ENCODE measurements at regions not wholly inside any gene's neighbourhood (a gene's known extent, or its start where the extent isn't known, plus 50 kb on each side); places are given as distances from the start of the nearest gene placed in this dataset.

- Mint-ChIP-seq H3K36me3 (ENCODE audit: low read depth) (no peaks in the 10 kb centered on the region), H3K27me3 (ENCODE audit: low read depth) (peaks cover 2% of the 10 kb centered on the region), H3K4me3 (ENCODE audit: unreplicated experiment) (no peak overlapping the region), H3K4me1 (ENCODE audit: low read depth) (no peaks in the 10 kb centered on the region), H3K27ac (ENCODE audit: unreplicated experiment) (no peak overlapping the region), H3K9me3 (ENCODE audit: low read depth) (no peaks in the 10 kb centered on the region)
- TF ChIP-seq CTCF (IDR thresholded peaks at IDR 0.05): no peak
- no peak for DNase-seq (ENCODE audit: low spot score)
Observed at GRCh38 chr2:18357537-18357936, 202.9 kb downstream of the RDH14 start.

- H3K4me3 Mint-ChIP-seq (ENCODE audit: unreplicated experiment): no peak overlapping the region
- H3K36me3 Mint-ChIP-seq (ENCODE audit: low read depth): no peaks in the 10 kb centered on the region
- no peak overlapping the region for H3K27ac Mint-ChIP-seq (ENCODE audit: unreplicated experiment)
- H3K27me3 Mint-ChIP-seq (ENCODE audit: low read depth): peaks cover 2% of the 10 kb centered on the region
- no peaks in the 10 kb centered on the region for H3K4me1 Mint-ChIP-seq (ENCODE audit: low read depth)
- H3K9me3 Mint-ChIP-seq (ENCODE audit: low read depth): no peaks in the 10 kb centered on the region
- DNase-seq (ENCODE audit: low spot score): no peak
- no peak for TF ChIP-seq CTCF (IDR thresholded peaks at IDR 0.05)
Observed at GRCh38 chr2:18356676-18357075, 203.8 kb downstream of the RDH14 start.

- H3K36me3 Mint-ChIP-seq (ENCODE audit: low read depth): no peaks in the 10 kb centered on the region
- H3K9me3 Mint-ChIP-seq (ENCODE audit: low read depth): peaks cover 6% of the 10 kb centered on the region
- H3K27me3 Mint-ChIP-seq (ENCODE audit: low read depth): peaks cover 4% of the 10 kb centered on the region
- no peak for TF ChIP-seq CTCF (IDR thresholded peaks at IDR 0.05)
- DNase-seq (ENCODE audit: low spot score): no peak
- H3K4me1 Mint-ChIP-seq (ENCODE audit: low read depth): peaks cover 5% of the 10 kb centered on the region
- H3K4me3 Mint-ChIP-seq (ENCODE audit: unreplicated experiment): no peak overlapping the region
- H3K27ac Mint-ChIP-seq (ENCODE audit: unreplicated experiment): no peak overlapping the region
Observed at GRCh38 chr2:18349421-18349820, 211.0 kb downstream of the RDH14 start.

GRCh38 chr2:18346874-18347273 lies 213.6 kb downstream of the RDH14 start:
- Mint-ChIP-seq H3K4me3 (ENCODE audit: unreplicated experiment) (no peak overlapping the region), H3K4me1 (ENCODE audit: low read depth) (peaks cover 5% of the 10 kb centered on the region), H3K9me3 (ENCODE audit: low read depth) (peaks cover 12% of the 10 kb centered on the region), H3K36me3 (ENCODE audit: low read depth) (no peaks in the 10 kb centered on the region), H3K27ac (ENCODE audit: unreplicated experiment) (no peak overlapping the region), H3K27me3 (ENCODE audit: low read depth) (peaks cover 4% of the 10 kb centered on the region)
- TF ChIP-seq CTCF (IDR thresholded peaks at IDR 0.05): no peak
- no peak for DNase-seq (ENCODE audit: low spot score)

GRCh38 chr2:18346344-18346743 lies 214.1 kb downstream of the RDH14 start:
- Mint-ChIP-seq H3K36me3 (ENCODE audit: low read depth) (no peaks in the 10 kb centered on the region), H3K9me3 (ENCODE audit: low read depth) (peaks cover 12% of the 10 kb centered on the region), H3K27me3 (ENCODE audit: low read depth) (peaks cover 1% of the 10 kb centered on the region), H3K27ac (ENCODE audit: unreplicated experiment) (no peak overlapping the region), H3K4me1 (ENCODE audit: low read depth) (peaks cover 5% of the 10 kb centered on the region), H3K4me3 (ENCODE audit: unreplicated experiment) (no peak overlapping the region)
- DNase-seq (ENCODE audit: low spot score): no peak
- TF ChIP-seq CTCF (IDR thresholded peaks at IDR 0.05): no peak

Data from chondrocyte (in vitro differentiated cells).